ENCODE measurements at regions not wholly inside any gene's neighbourhood (a gene's known extent, or its start where the extent isn't known, plus 50 kb on each side); places are given as distances from the start of the nearest gene placed in this dataset.

GRCh38 chr1:163580926-163581325 lies 259.2 kb downstream of the NUF2 start:
- TF ChIP-seq POLR2A (IDR thresholded peaks at IDR 0.05; ENCODE audit: low read depth, low read length) (no peak), POLR2AphosphoS5 (IDR thresholded peaks at IDR 0.05; ENCODE audit: low read depth, low read length) (no peak), POU2F2 (IDR thresholded peaks at IDR 0.05; ENCODE audit: low read depth, low read length) (no peak)
